ENCODE measurements at regions not wholly inside any gene's neighbourhood (a gene's known extent, or its start where the extent isn't known, plus 50 kb on each side); places are given as distances from the start of the nearest gene placed in this dataset.

GRCh38 chr14:37992499-37992898, 215.2 kb upstream of the SSTR1 start:
- POLR2A ChIA-PET: no interaction called here
- TF ChIP-seq ZNF362 (tag by site-specific recombination; IDR thresholded peaks at IDR 0.05): no peak
- no peak for TF ChIP-seq ZNF133 (tag by site-specific recombination; IDR thresholded peaks at IDR 0.05)
- TF ChIP-seq ZIC2 (tag by site-specific recombination; IDR thresholded peaks at IDR 0.05): 0 out of 2 replicates have a peak, but pooled peaks have one; percentile 30
- no peak for TF ChIP-seq ZNF175 (tag by site-specific recombination; IDR thresholded peaks at IDR 0.05)
- CTCF ChIA-PET: no interaction called here

GRCh38 chr14:37994846-37995372, 212.8 kb upstream of the SSTR1 start:
- Histone ChIP-seq H3K36me3 (ENCODE audit: control insufficient read depth in 2 of 2, insufficient read depth in 1 of 2, low read length in 2 of 2) (no peaks in the 10 kb centered on the region), H3K9me3 (ENCODE audit: control insufficient read depth, insufficient read depth, low read depth, low read length) (no peaks in the 10 kb centered on the region), H3K27ac (ENCODE audit: extremely low read depth, low read depth, low read length) (no peak overlapping the region), H3K4me3 (ENCODE audit: low read depth, low read length) (no peak overlapping the region), H3K4me1 (ENCODE audit: control insufficient read depth, insufficient read depth, low read length) (no peaks in the 10 kb centered on the region)
- ChIA-PET POLR2A (no interaction called here), CTCF (no interaction called here)
- TF ChIP-seq ZNF138 (tag by site-specific recombination; IDR thresholded peaks at IDR 0.05; ENCODE audit: borderline replicate concordance) (no peak), ZNF211 (tag by site-specific recombination; IDR thresholded peaks at IDR 0.05; ENCODE audit: low read depth) (no peak), PRDM2 (tag by site-specific recombination; IDR thresholded peaks at IDR 0.05; ENCODE audit: borderline replicate concordance) (no peak), ZNF621 (tag by site-specific recombination; IDR thresholded peaks at IDR 0.05) (no peak), ZBTB10 (tag by site-specific recombination; IDR thresholded peaks at IDR 0.05) (no peak), ZNF10 (tag by site-specific recombination; IDR thresholded peaks at IDR 0.05) (no peak), ZNF324 (tag by site-specific recombination; IDR thresholded peaks at IDR 0.05) (no peak), TRIM28 (IDR thresholded peaks at IDR 0.05; ENCODE audit: borderline replicate concordance, low read length) (no peak), GFI1B (tag by site-specific recombination; IDR thresholded peaks at IDR 0.05) (no peak), PRDM4 (tag by site-specific recombination; IDR thresholded peaks at IDR 0.05) (no peak), REST (tag by site-specific recombination; IDR thresholded peaks at IDR 0.05) (no peak), SP2 (tag by site-specific recombination; IDR thresholded peaks at IDR 0.05) (no peak), ZNF654 (tag by site-specific recombination; IDR thresholded peaks at IDR 0.05; ENCODE audit: low read depth) (no peak), ZNF292 (tag by site-specific recombination; IDR thresholded peaks at IDR 0.05; ENCODE audit: borderline replicate concordance, low read depth) (no peak), IKZF3 (tag by site-specific recombination; IDR thresholded peaks at IDR 0.05) (no peak)

More at GRCh38 chr14:37992499-37992898, 215.2 kb upstream of the SSTR1 start:
- Histone ChIP-seq H3K36me3 (ENCODE audit: control insufficient read depth in 2 of 2, insufficient read depth in 1 of 2, low read length in 2 of 2) (no peaks in the 10 kb centered on the region), H3K9me3 (ENCODE audit: control insufficient read depth, insufficient read depth, low read depth, low read length) (no peaks in the 10 kb centered on the region), H3K4me3 (ENCODE audit: low read depth, low read length) (no peak overlapping the region), H3K4me1 (ENCODE audit: control insufficient read depth, insufficient read depth, low read length) (no peaks in the 10 kb centered on the region), H3K27ac (ENCODE audit: extremely low read depth, low read depth, low read length) (no peak overlapping the region)
